IMR-90 (cell line): ENCODE measurements at regions not wholly inside any gene's neighbourhood (a gene's known extent, or its start where the extent isn't known, plus 50 kb on each side); places are given as distances from the start of the nearest gene placed in this dataset.

Experiments
- ATAC-seq: fragments of 200-7000 bp; cut with Tn5 transposase; 2 replicates; pipeline ENCODE4 v1.9.1; 2020; ENCODE audit warnings: low read depth, mild to moderate bottlenecking, moderate library complexity
- BruUV-seq: library from RNA; stranded (reverse); fragments of 400-500 nt; replicated peaks from 2 replicates; lab custom pipeline; 2021; lab: Mats Ljungman, UMichigan
- CTCF ChIA-PET: fragments of 300-600 bp; formaldehyde crosslinking; extraction: SDS; loops from one replicate; lab custom pipeline; 2021; ENCODE audit warnings: antibody characterized with exemption; lab: Yijun Ruan, JAX
- POLR2A ChIA-PET: fragments of 300-600 bp; sonication (Branson Sonifier 250); formaldehyde crosslinking; loops from one replicate; lab custom pipeline; 2022; ENCODE audit warnings: antibody characterized with exemption; ENCODE audit not compliant: unreplicated experiment; lab: Charles Lee
- DNase-seq: peaks from one replicate; pipeline ENCODE4 v3.0.0; 2013
- H2AFZ ChIP-seq: replicated peaks from 2 replicates; pipeline ENCODE3; 2013; ENCODE audit warnings: low read length, mild to moderate bottlenecking; ENCODE audit not compliant: poor library complexity
- H2AK5ac ChIP-seq: 2 replicates; pipeline ENCODE4 v1.6.1; 2013; ENCODE audit warnings: low read depth, low read length, inconsistent platforms
- H2AK9ac ChIP-seq: replicated peaks from 2 replicates; pipeline ENCODE3; 2013; ENCODE audit warnings: mild to moderate bottlenecking, low read depth, low read length, moderate library complexity; ENCODE audit not compliant: poor library complexity
- H2BK120ac ChIP-seq: 2 replicates; pipeline ENCODE4 v1.6.1; 2013; ENCODE audit warnings: low read depth, low read length, inconsistent platforms
- H2BK15ac ChIP-seq: 3 replicates; pipeline ENCODE4 v1.6.1; 2013; ENCODE audit warnings: low read depth, low read length, inconsistent platforms
- H2BK20ac ChIP-seq: 2 replicates; pipeline ENCODE4 v1.6.1; 2013; ENCODE audit warnings: low read depth, mild to moderate bottlenecking, inconsistent platforms, low read length, moderate library complexity
- H2BK5ac ChIP-seq: 2 replicates; pipeline ENCODE4 v1.6.1; 2013; ENCODE audit warnings: mild to moderate bottlenecking, low read depth, low read length, inconsistent platforms; ENCODE audit not compliant: poor library complexity, severe bottlenecking
- H3K14ac ChIP-seq: replicated peaks from 2 replicates; pipeline ENCODE4 v1.6.1; 2013; ENCODE audit warnings: low read depth, low read length, inconsistent platforms
- H3K18ac ChIP-seq: 2 replicates; pipeline ENCODE4 v1.6.1; 2013; ENCODE audit warnings: low read depth, low read length, control low read depth
- H3K23ac ChIP-seq: 2 replicates; pipeline ENCODE4 v1.6.1; 2013; ENCODE audit warnings: low read depth, low read length, inconsistent platforms
- H3K27ac ChIP-seq: 2 replicates; pipeline ENCODE4 v1.5.1; 2013; ENCODE audit warnings: mild to moderate bottlenecking, control low read depth, low read length; ENCODE audit not compliant: insufficient read depth
- H3K27me3 ChIP-seq: 2 replicates; pipeline ENCODE4 v1.6.1; 2013; ENCODE audit warnings: low read length; ENCODE audit not compliant: control insufficient read depth, insufficient read depth
- H3K36me3 ChIP-seq: 2 replicates; pipeline ENCODE4 v1.6.1; 2013; ENCODE audit warnings: low read length, mixed read lengths; ENCODE audit not compliant: control insufficient read depth, insufficient read depth
- H3K4ac ChIP-seq: 2 replicates; pipeline ENCODE4 v1.6.1; 2013; ENCODE audit warnings: low read depth, low read length, inconsistent platforms
- H3K4me1 ChIP-seq: 2 replicates; pipeline ENCODE4 v1.6.1; 2013; ENCODE audit warnings: low read length, mixed read lengths; ENCODE audit not compliant: control insufficient read depth, insufficient read depth
- H3K4me2 ChIP-seq: 2 replicates; pipeline ENCODE4 v1.6.1; 2013; ENCODE audit warnings: low read depth, mild to moderate bottlenecking, control low read depth, low read length, moderate library complexity
- H3K4me3 ChIP-seq: 2 replicates; pipeline ENCODE4 v1.5.1; 2013; ENCODE audit warnings: low read depth, mild to moderate bottlenecking, control low read depth, low read length, moderate library complexity; ENCODE audit not compliant: insufficient read depth
- H3K56ac ChIP-seq: 2 replicates; pipeline ENCODE4 v1.6.1; 2013; ENCODE audit warnings: low read length, inconsistent platforms; ENCODE audit not compliant: insufficient read depth; ENCODE audit errors: extremely low read depth
- H3K79me1 ChIP-seq, 2 experiments: 2 replicates each; pipeline ENCODE4 v1.6.1; 2013; ENCODE audit warnings: low read length in 2 of 2, inconsistent platforms in 1 of 2, low read depth in 1 of 2
- H3K9ac ChIP-seq: 2 replicates; pipeline ENCODE4 v1.6.1; 2013; ENCODE audit warnings: low read depth, low read length, control low read depth
- H3K9me1 ChIP-seq: 2 replicates; pipeline ENCODE4 v1.6.1; 2013; ENCODE audit warnings: low read length, inconsistent platforms; ENCODE audit not compliant: insufficient read depth
- H3K9me3 ChIP-seq: 2 replicates; pipeline ENCODE4 v1.6.1; 2013; ENCODE audit warnings: low read length; ENCODE audit not compliant: control insufficient read depth, insufficient read depth
- H4K20me1 ChIP-seq: 2 replicates; pipeline ENCODE4 v1.6.1; 2013; ENCODE audit warnings: low read length, inconsistent platforms; ENCODE audit not compliant: insufficient read depth
- H4K5ac ChIP-seq: 2 replicates; pipeline ENCODE4 v1.6.1; 2013; ENCODE audit warnings: mild to moderate bottlenecking, low read depth, low read length, control low read depth
- H4K8ac ChIP-seq, 2 experiments: 2 replicates each; pipeline ENCODE4 v1.6.1; 2013; ENCODE audit warnings: low read depth in 2 of 2, low read length in 2 of 2, control low read depth in 1 of 2, inconsistent platforms in 1 of 2
- H4K91ac ChIP-seq: 2 replicates; pipeline ENCODE4 v1.6.1; 2013; ENCODE audit warnings: low read depth, low read length, inconsistent platforms; ENCODE audit not compliant: insufficient read depth
- CEBPB ChIP-seq: IDR thresholded peaks from 2 replicates; pipeline ENCODE4 v1.6.1; 2012; ENCODE audit warnings: low read depth, low read length, improper control_type of control experiment
- FOS ChIP-seq: fragments of 150-350 bp; IDR thresholded peaks from 2 replicates; pipeline ENCODE4 v1.6.1; 2016; ENCODE audit warnings: low read depth, low read length
- MAFK ChIP-seq: IDR thresholded peaks from 2 replicates; pipeline ENCODE4 v1.6.1; 2012; ENCODE audit warnings: low read depth, low read length, improper control_type of control experiment
- MAZ ChIP-seq: IDR thresholded peaks from 2 replicates; pipeline ENCODE4 v1.6.1; 2012; ENCODE audit warnings: low read depth, mild to moderate bottlenecking, low read length, improper control_type of control experiment, moderate library complexity, borderline replicate concordance
- SMC3 ChIP-seq: fragments of 150-350 bp; IDR thresholded peaks from 2 replicates; pipeline ENCODE4 v1.6.1; 2016; ENCODE audit warnings: low read depth, mild to moderate bottlenecking, antibody characterized with exemption, low read length, moderate library complexity
- USF2 ChIP-seq: fragments of 150-350 bp; IDR thresholded peaks from 2 replicates; pipeline ENCODE4 v1.6.1; 2017; ENCODE audit warnings: mild to moderate bottlenecking, antibody characterized with exemption, low read length, low read depth
- WGBS, 2 experiments: methylation state at CpG; one replicate each; pipeline versions ENCODE4 v1.1.5 to v1.1.7; 2013; ENCODE audit warnings: missing lambda C conversion rate in 2 of 2; ENCODE audit not compliant: insufficient read length in 1 of 2; ENCODE audit errors: extremely low coverage in 2 of 2; 5-methylcytosine and 5-hydroxymethylcytosine counted together
- dilution Hi-C: fragments of 300-500 bp; cut with HindIII; formaldehyde crosslinking; loops from one replicate; pipeline ENCODE4 v1.14.3; 2018; ENCODE audit warnings: low sequenced_read_pairs; ENCODE audit not compliant: unreplicated experiment
- in situ Hi-C: fragments of 300-500 bp; cut with MboI; formaldehyde crosslinking; loops from 3 replicates; pipeline ENCODE4 v1.14.3; 2019; ENCODE audit warnings: low sequenced_read_pairs, inconsistent platforms, mixed read lengths
- intact Hi-C: fragments of 100-400 bp; cut with micrococcal nuclease; formaldehyde crosslinking; loops from 2 replicates; pipeline ENCODE4 v1.10.0; 2022

- H3K4me1 ChIP-seq = no peaks in the 10 kb centered on the region
- H2AK5ac ChIP-seq = no peak overlapping the region
- WGBS, 2 experiments = no CpG with 5 or more reads among the region's 2 CpGs
- H2AK9ac ChIP-seq = no peak overlapping the region
- no peaks in the 10 kb centered on the region for H3K9me3 ChIP-seq
- no peak overlapping the region for H4K91ac ChIP-seq
- H4K8ac ChIP-seq = no peak overlapping the region
- H2BK120ac ChIP-seq = no peak overlapping the region
- in situ Hi-C loops (no loop called here), intact Hi-C loops (no loop called here), dilution Hi-C loops (no loop called here)
- BruUV-seq = no TSS peak
- no peaks in the 10 kb centered on the region for H3K9me1 ChIP-seq
- H3K18ac ChIP-seq = no peak overlapping the region
- no peak overlapping the region for H2AFZ ChIP-seq
- H3K4me3 ChIP-seq = no peak overlapping the region
- no peak for DNase-seq
- no peak for TF ChIP-seq USF2
- TF ChIP-seq FOS = no peak
- no peak for TF ChIP-seq SMC3
- no peak for TF ChIP-seq MAFK
- no peak for TF ChIP-seq CEBPB
- TF ChIP-seq MAZ = no peak
- no peak overlapping the region for H3K9ac ChIP-seq
- no peak overlapping the region for H4K5ac ChIP-seq
- no peak overlapping the region for H2BK20ac ChIP-seq
- H3K4ac ChIP-seq = no peak overlapping the region
- no peak overlapping the region for H3K27ac ChIP-seq
- no peaks in the 10 kb centered on the region for H4K20me1 ChIP-seq
- CTCF ChIA-PET = no interaction called here
- H3K14ac ChIP-seq = no peak overlapping the region
- H3K23ac ChIP-seq = no peak overlapping the region
- POLR2A ChIA-PET = no interaction called here
- H2BK5ac ChIP-seq = no peak overlapping the region
- H3K27me3 ChIP-seq = no peaks in the 10 kb centered on the region
- no peak for ATAC-seq
- no peak overlapping the region for H2BK15ac ChIP-seq
- no peaks in the 10 kb centered on the region for H3K36me3 ChIP-seq
- H3K56ac ChIP-seq = no peak overlapping the region
- H3K79me1 ChIP-seq = no peaks in the 10 kb centered on the region
- H3K4me2 ChIP-seq = no peak overlapping the region
These were observed 56.4 kb upstream of the RBMS1 start for GRCh38 chr2:160550048-160550447.
